Stimulated activated CD4-positive, alpha-beta T cell treated with anti-CD3 and anti-CD28 coated beads, Interleukin-12 subunit alpha, Interleukin-12 subunit beta, amount 100 ng/mL, for 48 hours (primary cell): ENCODE measurements at regions not wholly inside any gene's neighbourhood (a gene's known extent, or its start where the extent isn't known, plus 50 kb on each side); places are given as distances from the start of the nearest gene placed in this dataset.
"Not testable (repeated sequence)": the region's sequence is repeated elsewhere in the genome, so short reads cannot be mapped to it uniquely, and the experiment has no call there.

Source experiments
- DNase-seq, 3 donors: peaks; one replicate each; pipeline ENCODE4 v3.0.0-alpha.2; 2020; ENCODE audit warnings: low read depth in 2 of 3, low spot score in 1 of 3

DNA sequence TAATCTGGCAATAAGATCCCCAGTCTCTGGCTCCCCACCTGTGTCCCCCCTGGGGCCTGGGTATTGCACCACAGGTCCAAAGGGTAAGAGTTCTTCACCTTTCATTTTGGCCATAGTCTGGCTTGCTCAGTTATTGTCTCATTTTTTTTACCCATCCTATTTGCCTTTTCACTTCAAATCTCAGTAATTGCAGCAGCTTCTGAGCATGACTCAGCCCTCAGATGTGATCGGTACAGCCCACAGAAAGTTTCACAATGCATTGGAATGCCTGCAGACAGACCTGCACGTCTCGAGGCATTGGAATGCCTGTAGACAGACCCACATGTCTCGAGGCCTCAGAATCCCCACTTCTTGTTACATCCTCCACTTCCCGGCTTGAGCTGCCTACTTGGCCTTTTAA is 173.6 kb downstream of the NUFIP1 start:
- peak; percentile 8 to 27 (median 12) for DNase-seq

DNA sequence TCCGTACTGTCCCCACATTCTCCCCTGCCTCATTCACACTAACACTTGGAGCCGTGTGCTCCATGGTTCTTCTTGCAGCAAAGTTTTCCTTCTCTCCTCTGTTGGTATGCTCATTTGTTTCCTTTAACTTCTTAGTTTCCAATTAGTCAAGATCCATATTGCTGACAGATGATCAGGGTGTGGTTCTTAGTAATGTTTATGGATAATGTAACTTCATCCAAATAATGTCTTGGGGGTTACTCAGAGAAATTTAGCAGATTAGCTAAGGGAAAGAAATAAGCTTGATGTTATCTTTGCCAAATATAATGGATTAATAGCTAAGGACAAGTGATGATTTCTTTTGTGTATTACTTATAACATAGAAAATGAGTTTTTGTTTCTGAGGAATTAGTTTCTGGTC is 174.4 kb downstream of the NUFIP1 start:
- DNase-seq, result no peak

GRCh38 chr13:44814161-44814560 is 175.1 kb downstream of the NUFIP1 start:
- no peak for DNase-seq

GRCh38 chr13:44812818-44813217 is 176.5 kb downstream of the NUFIP1 start:
- DNase-seq, result no peak

DNA sequence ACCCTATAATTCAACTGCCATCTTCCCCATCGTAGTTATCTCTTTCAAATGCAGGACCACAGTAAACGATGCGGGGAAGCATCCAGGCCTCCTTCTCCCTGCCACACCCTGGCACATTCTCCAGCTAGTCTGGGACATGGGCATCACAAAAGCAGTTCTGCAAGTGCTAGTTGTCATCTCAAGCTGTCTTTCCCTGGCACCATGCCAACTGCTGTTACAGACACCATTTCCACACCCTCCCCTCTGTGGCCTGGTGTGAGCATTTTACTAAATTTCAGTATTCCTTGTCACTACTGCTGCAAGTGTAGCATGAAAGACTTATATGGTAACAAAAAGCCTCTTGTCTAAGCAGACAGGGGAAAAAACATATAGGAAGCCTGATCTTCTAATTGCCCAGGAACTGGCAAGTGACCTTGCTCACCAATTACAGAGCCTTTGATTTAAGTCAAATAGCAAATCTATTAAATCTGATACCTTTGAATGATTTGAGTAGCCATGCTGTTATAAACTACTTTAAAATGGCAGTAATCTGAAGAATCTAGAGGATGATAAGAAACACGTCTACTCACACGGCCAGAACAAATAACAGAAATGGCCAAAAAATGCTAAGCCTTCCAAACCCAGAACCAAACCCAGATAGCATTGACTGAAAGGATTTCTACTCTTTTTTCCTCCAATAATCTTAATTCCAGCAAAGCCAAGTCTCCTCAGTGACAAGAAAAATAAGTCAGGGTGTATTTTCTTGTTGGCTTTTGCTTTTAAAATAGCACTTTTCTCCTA is 179.0 kb downstream of the NUFIP1 start:
- no peak for DNase-seq

GRCh38 chr13:44809190-44809589 is 180.1 kb downstream of the NUFIP1 start:
- no peak for DNase-seq

GRCh38 chr13:44808185-44808584 is 181.1 kb downstream of the NUFIP1 start:
- DNase-seq, result no peak

DNA sequence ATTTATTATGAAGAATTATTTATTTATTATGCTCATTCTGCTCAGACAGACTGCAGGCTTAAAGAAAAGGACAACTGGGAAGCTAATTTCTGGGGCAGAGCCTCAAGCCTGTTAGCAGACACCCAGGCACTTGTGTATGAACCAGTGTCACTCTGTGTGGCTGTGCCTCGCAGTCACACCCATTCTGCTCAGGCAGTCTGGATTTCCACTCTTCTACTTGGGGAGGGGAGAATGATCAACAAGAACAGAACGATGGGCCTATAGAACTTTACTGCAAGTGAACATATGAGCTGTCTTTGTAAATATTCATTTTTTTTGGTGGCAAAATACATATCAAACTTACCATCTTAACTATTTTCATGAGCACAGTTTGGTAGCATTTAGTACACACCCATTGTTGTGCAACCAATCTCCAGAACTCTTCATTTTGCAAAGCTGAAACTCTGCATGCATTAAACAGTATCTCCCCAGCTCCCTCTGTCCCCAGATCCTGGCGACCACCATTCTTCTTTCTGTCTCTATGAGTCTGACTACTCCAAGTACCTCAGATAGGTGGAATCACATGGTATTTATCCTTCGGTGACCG is 181.7 kb downstream of the NUFIP1 start:
- DNase-seq, result no peak

DNA sequence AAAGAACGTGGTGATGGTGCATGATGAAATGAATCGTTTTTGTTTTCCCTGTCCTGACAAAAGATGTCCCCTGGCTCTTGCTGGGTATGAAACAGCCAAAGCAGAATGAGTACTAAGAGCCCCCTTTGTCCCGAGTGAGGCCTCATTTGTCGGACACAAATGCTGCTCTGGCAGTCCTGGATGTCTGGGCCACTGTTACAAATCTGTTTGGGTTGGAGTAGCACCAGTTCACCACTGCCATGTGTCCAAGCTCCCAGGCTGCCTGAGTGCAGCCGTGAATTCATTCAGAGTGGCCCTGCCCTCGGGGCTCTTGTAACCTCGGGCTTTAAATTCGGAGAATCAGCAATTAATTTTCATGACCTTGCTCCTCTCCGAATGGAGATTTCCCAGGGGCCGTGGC is 182.4 kb downstream of the NUFIP1 start:
- DNase-seq, result no peak

DNA sequence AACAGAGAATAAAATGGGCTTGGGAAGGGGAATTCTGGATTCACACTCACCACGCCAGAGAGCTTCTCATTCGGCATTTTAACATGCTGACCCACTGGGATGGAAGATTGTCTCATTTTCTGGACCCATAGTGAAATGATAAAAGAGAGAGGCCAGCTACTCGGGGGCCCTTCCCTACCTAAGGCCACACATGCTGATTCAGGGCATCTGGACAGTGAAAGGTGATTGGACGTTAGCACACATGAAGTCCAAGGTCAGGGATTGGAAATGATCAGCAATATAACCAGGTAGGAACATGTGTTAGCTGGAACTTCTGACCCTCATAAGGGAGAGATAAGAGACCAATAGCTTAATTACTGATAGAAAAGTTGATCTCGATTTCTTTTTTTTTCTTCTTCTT is 183.7 kb downstream of the NUFIP1 start:
- DNase-seq, result no peak

DNA sequence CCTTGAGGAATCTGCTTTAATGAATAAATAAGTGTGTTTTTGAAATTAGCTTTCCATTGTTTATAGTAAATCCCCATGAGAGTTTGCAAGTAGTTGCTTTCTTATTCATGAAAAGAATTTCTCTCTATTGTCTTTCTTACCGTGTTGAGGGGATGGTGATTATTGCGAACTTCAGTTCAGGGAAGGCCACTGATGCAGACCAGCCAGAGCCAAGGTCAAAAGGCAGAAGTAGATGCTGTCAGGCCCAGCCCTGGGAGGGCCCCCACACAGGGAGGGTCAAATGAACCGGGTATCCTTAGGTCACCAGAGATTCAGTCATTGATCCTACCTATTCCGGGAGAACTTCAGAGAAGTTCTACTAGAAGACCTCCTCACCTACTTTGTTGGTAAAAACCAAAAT is 185.9 kb downstream of the NUFIP1 start:
- no peak for DNase-seq

DNA sequence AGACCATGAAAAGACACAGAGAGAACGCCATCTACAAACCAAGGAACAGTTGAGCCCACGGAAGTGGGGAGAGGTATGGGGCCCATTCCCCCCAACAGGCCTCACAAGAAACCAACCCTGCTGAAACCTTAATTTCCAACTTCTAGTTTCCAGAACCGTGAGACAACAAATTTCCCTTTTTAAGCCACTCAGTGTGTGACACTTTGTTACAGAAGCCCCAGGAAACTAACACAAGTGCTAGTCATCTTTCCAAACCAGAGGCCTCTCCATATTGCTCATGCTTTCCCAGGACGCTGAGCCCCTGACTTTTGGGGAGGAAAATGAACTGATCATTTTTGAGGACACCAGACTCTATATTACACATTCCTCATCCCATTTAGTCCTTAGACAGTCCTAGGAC is 186.8 kb downstream of the NUFIP1 start:
- no peak for DNase-seq

- DNase-seq, result no peak
These were observed 187.3 kb downstream of the NUFIP1 start for GRCh38 chr13:44801990-44802389.

DNA sequence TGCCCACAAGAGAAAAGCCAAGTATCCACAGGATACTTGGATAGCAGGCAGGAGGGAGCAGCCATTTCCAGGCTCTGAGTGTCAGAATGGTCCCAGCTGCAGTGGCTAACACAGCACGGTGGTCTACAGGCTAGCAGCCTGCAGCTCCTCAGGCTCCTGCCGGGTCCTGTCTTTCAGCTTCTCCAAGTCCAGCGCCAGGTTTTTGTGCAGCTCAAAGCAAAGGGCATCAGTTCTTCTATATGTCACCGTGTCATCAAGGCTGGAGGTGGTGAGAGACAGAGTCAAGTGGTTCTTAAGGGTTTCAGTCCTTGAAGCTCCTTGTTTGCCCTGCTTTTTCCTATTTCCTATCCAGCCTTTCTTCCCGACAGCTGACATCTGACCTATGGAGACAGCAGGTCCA is 188.6 kb downstream of the NUFIP1 start:
- DNase-seq, result no peak

- DNase-seq, result no peak
These were observed 191.6 kb downstream of the NUFIP1 start for GRCh38 chr13:44797685-44798084.

GRCh38 chr13:44796597-44797490 is 192.4 kb downstream of the NUFIP1 start:
- no peak for DNase-seq

- not testable (repeated sequence) for DNase-seq
These were observed 193.2 kb downstream of the NUFIP1 start for GRCh38 chr13:44796039-44796438.

DNA sequence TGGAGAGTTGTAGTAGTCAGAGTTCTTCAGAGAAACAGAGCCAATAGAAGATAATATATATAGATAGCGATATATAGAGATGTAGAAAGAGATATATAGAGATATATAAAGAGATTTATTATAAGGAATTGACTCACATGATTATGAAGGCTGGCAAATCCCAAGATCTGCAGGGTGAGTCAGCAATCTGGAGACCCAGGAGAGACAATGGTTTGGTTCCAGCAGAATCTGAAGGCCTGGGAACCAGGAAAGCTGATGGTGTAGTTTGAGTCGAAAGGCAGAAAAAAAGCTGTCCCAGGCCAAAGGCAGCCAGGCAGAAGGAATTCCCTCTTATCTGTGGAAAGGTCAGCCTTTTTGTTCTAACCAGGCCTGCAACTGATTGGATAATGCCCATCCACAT is 194.1 kb downstream of the NUFIP1 start:
- no peak for DNase-seq

- no peak for DNase-seq
These were observed 197.2 kb downstream of the NUFIP1 start for GRCh38 chr13:44792096-44792495.

DNA sequence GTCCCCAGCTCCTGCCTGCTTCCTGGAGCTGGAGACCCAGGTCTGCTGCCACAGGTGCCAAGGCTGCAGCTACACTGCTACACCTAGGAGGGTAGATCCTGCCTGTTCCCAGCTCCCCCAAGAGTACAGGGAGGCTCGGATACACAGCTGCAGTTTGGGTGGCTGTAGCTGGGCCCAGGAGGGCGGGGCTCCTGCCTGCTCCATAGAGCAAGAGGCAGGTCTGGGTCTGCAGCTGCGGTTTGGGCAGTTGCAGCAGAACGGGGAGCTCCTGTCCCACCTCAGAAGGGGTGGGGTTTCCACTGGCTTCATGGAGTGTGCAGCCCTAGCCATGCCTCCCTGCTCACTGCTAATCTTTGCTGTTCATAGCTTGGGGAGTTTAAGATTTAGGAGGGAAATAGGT is 199.0 kb downstream of the NUFIP1 start:
- no peak for DNase-seq

DNA sequence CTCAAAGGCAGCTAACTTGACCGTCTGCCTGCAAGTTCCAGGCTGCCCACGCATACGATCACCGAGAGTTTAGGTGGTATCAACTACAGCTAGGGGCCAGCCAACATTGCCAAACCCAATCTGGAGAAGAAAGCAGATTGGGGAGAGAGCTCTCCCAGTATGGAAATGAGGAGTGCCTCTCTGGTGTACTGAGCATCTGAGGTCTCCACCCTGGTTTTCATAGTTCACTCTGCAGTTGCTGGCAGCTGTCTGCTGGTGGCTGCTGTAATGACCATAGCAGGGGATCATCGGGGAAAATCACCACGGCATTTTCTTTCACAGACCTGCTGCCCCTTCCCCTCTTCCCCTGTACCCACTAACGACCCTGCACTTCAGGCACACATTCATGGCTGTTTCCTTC is 201.7 kb downstream of the NUFIP1 start:
- no peak for DNase-seq

DNA sequence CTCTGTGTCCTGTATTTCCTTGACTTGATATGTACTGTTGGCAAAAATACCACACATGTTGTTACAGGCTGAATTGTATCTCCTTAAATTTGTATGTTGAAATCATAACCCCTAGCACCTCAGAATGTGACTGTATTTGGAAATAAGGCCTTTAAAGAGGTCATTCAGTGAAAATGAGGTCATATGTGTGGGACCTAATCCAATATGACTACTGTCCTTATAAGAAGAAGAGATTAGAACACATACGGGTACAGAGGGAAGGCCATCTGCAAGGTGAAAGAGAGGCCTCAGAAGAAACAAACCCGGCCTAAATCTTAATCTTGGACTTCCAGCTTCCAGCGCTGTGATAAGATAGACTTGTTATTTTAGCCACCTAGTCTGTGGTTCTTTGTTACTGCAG is 202.5 kb downstream of the NUFIP1 start:
- DNase-seq, result no peak
